ENCODE measurements at regions not wholly inside any gene's neighbourhood (a gene's known extent, or its start where the extent isn't known, plus 50 kb on each side); places are given as distances from the start of the nearest gene placed in this dataset.
A peak's percentile ranks its signal among the peaks of the same experiment; 100 is the strongest.
"Not testable (repeated sequence)": the region's sequence is repeated elsewhere in the genome, so short reads cannot be mapped to it uniquely, and the experiment has no call there.

DNA sequence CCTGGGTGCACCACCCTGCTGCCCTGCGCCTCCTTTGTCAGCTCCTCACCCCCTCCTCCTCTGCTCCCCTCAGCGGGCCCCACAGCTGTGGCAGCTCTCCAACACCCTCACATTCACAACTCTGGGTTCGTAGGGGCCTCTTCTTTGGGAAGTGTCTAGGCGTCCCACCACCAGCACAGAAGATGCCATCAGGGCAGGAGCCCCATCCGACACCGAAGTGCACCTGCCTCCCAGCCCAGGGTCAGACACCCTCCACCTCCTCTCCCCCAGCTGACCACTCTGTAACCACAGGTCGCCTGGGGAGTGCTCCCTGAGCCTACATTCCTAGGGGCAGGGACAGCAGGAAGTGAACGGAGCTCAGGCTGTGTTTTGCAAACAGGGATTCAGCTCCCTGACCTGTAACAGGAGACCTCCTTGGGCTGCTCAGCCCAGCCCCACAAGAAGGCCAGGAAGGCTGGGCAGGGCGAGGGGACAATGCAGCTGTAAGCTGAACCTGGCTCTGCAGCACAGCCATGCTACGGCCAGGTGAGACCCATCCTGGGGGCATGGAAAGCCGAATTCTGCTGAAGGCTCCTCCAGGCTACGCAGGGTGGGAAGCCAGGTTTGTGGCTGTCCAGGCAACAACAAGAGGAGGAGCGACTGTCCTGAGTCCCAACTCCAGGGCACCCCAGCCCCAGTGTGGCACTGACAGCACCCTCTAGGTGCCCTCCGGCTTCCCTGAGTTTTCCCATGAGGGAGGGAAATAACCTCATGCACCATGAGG lies 269.0 kb downstream of the GOLGA6L6 start:
- no peak overlapping the region for H3K4me3 Mint-ChIP-seq (ENCODE audit: unreplicated experiment)
- DNase-seq (ENCODE audit: unreplicated experiment): no peak
- intact Hi-C loops (cut with micrococcal nuclease): no loop called here
- TF ChIP-seq, protein P1, sequence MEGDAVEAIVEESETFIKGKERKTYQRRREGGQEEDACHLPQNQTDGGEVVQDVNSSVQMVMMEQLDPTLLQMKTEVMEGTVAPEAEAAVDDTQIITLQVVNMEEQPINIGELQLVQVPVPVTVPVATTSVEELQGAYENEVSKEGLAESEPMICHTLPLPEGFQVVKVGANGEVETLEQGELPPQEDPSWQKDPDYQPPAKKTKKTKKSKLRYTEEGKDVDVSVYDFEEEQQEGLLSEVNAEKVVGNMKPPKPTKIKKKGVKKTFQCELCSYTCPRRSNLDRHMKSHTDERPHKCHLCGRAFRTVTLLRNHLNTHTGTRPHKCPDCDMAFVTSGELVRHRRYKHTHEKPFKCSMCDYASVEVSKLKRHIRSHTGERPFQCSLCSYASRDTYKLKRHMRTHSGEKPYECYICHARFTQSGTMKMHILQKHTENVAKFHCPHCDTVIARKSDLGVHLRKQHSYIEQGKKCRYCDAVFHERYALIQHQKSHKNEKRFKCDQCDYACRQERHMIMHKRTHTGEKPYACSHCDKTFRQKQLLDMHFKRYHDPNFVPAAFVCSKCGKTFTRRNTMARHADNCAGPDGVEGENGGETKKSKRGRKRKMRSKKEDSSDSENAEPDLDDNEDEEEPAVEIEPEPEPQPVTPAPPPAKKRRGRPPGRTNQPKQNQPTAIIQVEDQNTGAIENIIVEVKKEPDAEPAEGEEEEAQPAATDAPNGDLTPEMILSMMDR (IDR thresholded peaks at IDR 0.05; ENCODE audit: unreplicated experiment): no peak
- no peaks in the 10 kb centered on the region for H3K36me3 Mint-ChIP-seq (ENCODE audit: insufficient read depth, unreplicated experiment)
- H3K27me3 Mint-ChIP-seq (ENCODE audit: insufficient read depth, unreplicated experiment): no peaks in the 10 kb centered on the region
- no peaks in the 10 kb centered on the region for H3K9me3 Mint-ChIP-seq (ENCODE audit: unreplicated experiment)
- POLR2A ChIA-PET: no interaction called here
- CTCF ChIA-PET: no interaction called here
- H3K27ac Mint-ChIP-seq (ENCODE audit: low read depth, unreplicated experiment): no peak overlapping the region
- H3K4me1 Mint-ChIP-seq (ENCODE audit: insufficient read depth, unreplicated experiment): no peaks in the 10 kb centered on the region
- no TSS peak for BruUV-seq (replicated peaks)

DNA sequence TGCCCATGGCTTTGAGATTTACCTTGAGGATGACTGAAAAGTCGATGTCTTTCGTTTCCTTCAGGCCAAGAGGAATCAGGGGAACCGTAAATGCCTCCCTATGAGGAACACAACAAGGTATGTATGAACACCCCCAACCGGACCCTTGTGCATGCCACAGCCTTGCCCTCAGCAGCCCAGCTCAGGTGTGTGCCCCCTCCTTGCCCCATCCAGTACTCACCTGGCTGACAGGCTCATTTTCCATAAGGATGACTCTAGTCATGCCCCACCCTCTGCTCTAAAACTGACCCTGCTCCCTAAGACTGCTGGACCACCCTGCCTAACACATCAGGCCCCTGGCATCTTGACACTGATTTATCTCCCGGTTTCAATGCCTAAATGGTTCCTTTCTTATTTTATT lies 270.0 kb downstream of the GOLGA6L6 start:
- Mint-ChIP-seq H3K9me3 (ENCODE audit: unreplicated experiment) (no peaks in the 10 kb centered on the region), H3K4me1 (ENCODE audit: insufficient read depth, unreplicated experiment) (no peaks in the 10 kb centered on the region), H3K36me3 (ENCODE audit: insufficient read depth, unreplicated experiment) (no peaks in the 10 kb centered on the region), H3K27me3 (ENCODE audit: insufficient read depth, unreplicated experiment) (no peaks in the 10 kb centered on the region), H3K27ac (ENCODE audit: low read depth, unreplicated experiment) (no peak overlapping the region), H3K4me3 (ENCODE audit: unreplicated experiment) (no peak overlapping the region)
- ChIA-PET CTCF (interaction anchor here (0.6 to 0.9 kb wide), 2 partner anchors 77 to 995 kb away, joined by 3 read pairs; no protein-coding TSS in a partner anchor), POLR2A (no interaction called here)
- no peak for DNase-seq (ENCODE audit: unreplicated experiment)
- TF ChIP-seq, protein P1 (IDR thresholded peaks at IDR 0.05; ENCODE audit: unreplicated experiment): no peak
- intact Hi-C loops (cut with micrococcal nuclease): no loop called here
- BruUV-seq (replicated peaks): no TSS peak

DNA sequence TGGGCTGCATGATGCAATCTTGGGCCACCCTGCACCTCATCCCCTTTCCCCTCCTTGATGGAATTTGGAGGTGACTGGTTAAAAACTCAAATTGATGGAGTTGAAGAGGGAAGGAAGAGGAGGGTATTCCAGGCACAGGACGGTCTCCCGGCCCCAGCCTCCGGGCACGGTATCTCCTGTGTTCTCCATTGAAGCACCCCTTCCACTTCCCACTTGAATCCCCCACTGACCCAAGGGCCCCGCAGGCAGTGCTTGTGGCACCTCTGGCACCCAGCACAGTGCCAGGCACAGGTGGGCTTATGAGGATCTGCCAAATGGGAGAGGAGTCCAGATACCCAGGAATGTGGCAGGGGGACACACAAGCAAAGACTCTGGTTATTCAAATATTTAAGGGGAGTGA lies 271.6 kb downstream of the GOLGA6L6 start:
- H3K27me3 Mint-ChIP-seq (ENCODE audit: insufficient read depth, unreplicated experiment); H3K4me3 Mint-ChIP-seq (ENCODE audit: unreplicated experiment); intact Hi-C loops (cut with micrococcal nuclease): not testable (repeated sequence)

DNA sequence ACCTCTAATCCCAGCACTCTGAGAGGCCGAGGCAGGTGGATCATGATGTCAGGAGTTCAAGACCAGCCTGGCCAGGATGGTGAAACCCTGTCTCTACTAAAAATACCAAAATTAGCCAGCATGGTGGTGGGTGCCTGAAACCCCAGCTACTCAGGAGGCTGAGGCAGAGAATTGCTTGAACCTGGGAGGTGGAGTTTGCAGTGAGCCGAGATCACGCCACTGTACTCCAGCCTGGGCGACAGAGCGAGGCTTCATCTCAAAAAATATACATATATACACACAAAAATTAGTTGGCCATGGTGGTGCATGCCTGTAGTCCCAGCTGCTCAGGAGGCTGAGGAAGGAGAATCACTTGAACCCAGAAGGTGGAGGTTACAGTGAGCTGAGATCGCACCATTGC lies 273.6 kb downstream of the GOLGA6L6 start:
- H3K27ac Mint-ChIP-seq (ENCODE audit: low read depth, unreplicated experiment); H3K36me3 Mint-ChIP-seq (ENCODE audit: insufficient read depth, unreplicated experiment); H3K27me3 Mint-ChIP-seq (ENCODE audit: insufficient read depth, unreplicated experiment); DNase-seq (ENCODE audit: unreplicated experiment); CTCF ChIA-PET; H3K9me3 Mint-ChIP-seq (ENCODE audit: unreplicated experiment); BruUV-seq (replicated peaks); POLR2A ChIA-PET; H3K4me1 Mint-ChIP-seq (ENCODE audit: insufficient read depth, unreplicated experiment); intact Hi-C loops (cut with micrococcal nuclease); H3K4me3 Mint-ChIP-seq (ENCODE audit: unreplicated experiment): not testable (repeated sequence)

More for the DNA sequence above, 271.6 kb downstream of the GOLGA6L6 start:
- BruUV-seq (replicated peaks); H3K4me1 Mint-ChIP-seq (ENCODE audit: insufficient read depth, unreplicated experiment); H3K27ac Mint-ChIP-seq (ENCODE audit: low read depth, unreplicated experiment); DNase-seq (ENCODE audit: unreplicated experiment); POLR2A ChIA-PET; H3K9me3 Mint-ChIP-seq (ENCODE audit: unreplicated experiment); H3K36me3 Mint-ChIP-seq (ENCODE audit: insufficient read depth, unreplicated experiment): not testable (repeated sequence)
- CTCF ChIA-PET: interaction anchor here (0.7 kb wide), 1 partner anchor 26 kb away, joined by 3 read pairs; no protein-coding TSS in a partner anchor

DNA sequence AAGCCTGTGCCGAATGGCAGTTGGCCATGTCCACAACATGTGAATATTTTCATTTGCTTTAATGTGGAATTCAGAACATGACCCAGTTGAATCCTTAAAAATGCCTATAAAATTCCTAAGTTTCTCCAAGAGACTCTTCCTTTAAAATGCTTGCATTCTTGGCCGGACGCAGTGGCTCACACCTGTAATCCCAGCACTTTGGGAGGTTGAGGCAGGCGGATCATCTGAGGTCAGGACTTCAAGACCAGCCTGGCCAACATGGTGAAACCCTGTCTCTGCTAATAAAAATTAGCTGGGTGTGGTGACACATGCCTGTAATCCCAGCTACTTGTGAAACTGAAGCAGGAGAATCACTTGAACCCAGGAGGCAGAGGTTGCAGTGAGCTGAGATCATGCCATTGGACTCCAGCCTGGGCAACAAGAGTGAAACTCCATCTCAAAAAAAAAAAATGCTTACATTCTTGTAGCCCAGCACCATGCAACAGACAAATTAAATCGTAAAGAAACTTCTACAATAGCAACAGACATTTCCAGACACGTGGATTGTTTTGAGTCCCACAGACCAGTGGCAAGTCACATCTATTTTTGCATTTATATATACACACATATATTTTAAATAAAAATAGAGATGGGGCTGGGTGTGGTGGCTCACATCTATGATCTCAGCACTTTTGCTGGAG lies 274.4 kb downstream of the GOLGA6L6 start:
- POLR2A ChIA-PET; CTCF ChIA-PET; H3K36me3 Mint-ChIP-seq (ENCODE audit: insufficient read depth, unreplicated experiment); BruUV-seq (replicated peaks); H3K27me3 Mint-ChIP-seq (ENCODE audit: insufficient read depth, unreplicated experiment); intact Hi-C loops (cut with micrococcal nuclease); H3K27ac Mint-ChIP-seq (ENCODE audit: low read depth, unreplicated experiment); DNase-seq (ENCODE audit: unreplicated experiment); H3K4me1 Mint-ChIP-seq (ENCODE audit: insufficient read depth, unreplicated experiment); H3K4me3 Mint-ChIP-seq (ENCODE audit: unreplicated experiment); H3K9me3 Mint-ChIP-seq (ENCODE audit: unreplicated experiment): not testable (repeated sequence)

DNA sequence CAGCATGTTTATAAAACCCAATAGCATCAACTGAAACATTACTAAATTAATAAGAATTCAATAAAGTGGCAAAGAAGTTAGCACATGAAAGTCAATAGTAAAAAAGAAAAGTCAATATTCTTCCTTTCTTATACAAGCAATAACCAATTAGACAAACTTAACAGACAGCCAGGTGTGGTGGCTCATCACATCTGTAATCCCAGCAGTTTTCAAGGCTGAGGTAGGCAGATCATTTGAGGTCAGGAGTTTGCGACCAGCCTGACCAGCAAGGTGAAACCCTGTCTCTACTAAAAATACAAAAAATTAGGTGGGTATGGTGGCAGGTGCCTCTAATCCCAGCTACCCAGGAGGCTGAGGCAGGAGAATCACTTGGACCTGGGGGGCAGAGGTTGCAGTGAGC lies 275.9 kb downstream of the GOLGA6L6 start:
- CTCF ChIA-PET; intact Hi-C loops (cut with micrococcal nuclease); H3K36me3 Mint-ChIP-seq (ENCODE audit: insufficient read depth, unreplicated experiment); DNase-seq (ENCODE audit: unreplicated experiment); BruUV-seq (replicated peaks); H3K9me3 Mint-ChIP-seq (ENCODE audit: unreplicated experiment); H3K4me1 Mint-ChIP-seq (ENCODE audit: insufficient read depth, unreplicated experiment); H3K27ac Mint-ChIP-seq (ENCODE audit: low read depth, unreplicated experiment); POLR2A ChIA-PET; H3K4me3 Mint-ChIP-seq (ENCODE audit: unreplicated experiment); H3K27me3 Mint-ChIP-seq (ENCODE audit: insufficient read depth, unreplicated experiment): not testable (repeated sequence)

DNA sequence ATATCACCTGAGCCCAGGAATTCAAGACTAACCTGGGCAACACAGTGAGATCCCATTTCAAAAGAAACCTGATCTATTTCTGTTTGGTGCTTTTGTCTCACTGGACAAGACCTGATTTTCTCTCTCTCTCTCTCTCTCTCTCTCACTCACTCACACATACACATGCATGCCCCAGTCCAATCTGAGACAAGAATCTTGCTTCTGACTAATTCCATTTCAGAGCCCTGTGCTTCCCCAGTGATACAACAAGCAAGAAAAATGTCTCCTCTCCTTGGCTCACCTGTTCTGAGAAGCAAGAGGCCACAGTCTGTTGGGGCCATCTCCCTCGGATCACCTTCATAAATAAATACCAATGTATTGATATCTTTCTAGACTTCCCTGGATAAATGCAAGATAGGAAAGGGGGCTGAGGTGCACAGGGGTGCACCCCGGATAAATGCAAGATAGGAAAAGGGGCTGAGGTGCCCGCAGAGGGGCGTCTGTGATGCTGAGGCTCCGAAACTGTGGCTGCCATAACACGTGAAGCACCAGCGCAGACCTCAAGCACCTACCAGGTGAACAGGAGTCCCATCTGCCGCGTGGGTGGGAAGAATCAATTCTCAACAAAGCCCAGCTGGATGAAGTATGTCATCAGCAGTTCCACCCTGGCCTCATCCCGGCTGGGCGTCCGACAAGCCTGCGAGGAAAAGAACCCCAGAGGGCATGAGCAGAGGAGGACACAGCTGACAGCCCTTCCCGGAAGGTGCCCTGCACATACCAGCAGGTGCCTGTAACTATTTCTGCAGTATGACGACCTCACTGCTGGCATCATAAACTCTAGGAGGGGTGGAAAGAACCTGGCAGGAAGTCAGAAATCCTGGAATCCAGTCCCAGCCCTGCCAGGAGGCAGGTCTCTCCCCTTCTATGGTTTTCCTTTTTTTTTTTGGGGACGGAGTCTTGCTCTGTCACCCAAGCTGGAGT lies 280.0 kb downstream of the GOLGA6L6 start:
- H3K27ac Mint-ChIP-seq (ENCODE audit: low read depth, unreplicated experiment); H3K4me3 Mint-ChIP-seq (ENCODE audit: unreplicated experiment); H3K4me1 Mint-ChIP-seq (ENCODE audit: insufficient read depth, unreplicated experiment); intact Hi-C loops (cut with micrococcal nuclease); H3K36me3 Mint-ChIP-seq (ENCODE audit: insufficient read depth, unreplicated experiment); H3K27me3 Mint-ChIP-seq (ENCODE audit: insufficient read depth, unreplicated experiment); BruUV-seq (replicated peaks); H3K9me3 Mint-ChIP-seq (ENCODE audit: unreplicated experiment); POLR2A ChIA-PET: not testable (repeated sequence)
- CTCF ChIA-PET: interaction anchor here (0.6 kb wide), 1 partner anchor 95 kb away, joined by 3 read pairs; no protein-coding TSS in a partner anchor
- DNase-seq (ENCODE audit: unreplicated experiment): peak; percentile 47
